ENCODE measurements at regions not wholly inside any gene's neighbourhood (a gene's known extent, or its start where the extent isn't known, plus 50 kb on each side); places are given as distances from the start of the nearest gene placed in this dataset.

GRCh38 chr6:131408811-131409210 lies 164.2 kb upstream of the ARG1 start:
- TF ChIP-seq, protein P1, sequence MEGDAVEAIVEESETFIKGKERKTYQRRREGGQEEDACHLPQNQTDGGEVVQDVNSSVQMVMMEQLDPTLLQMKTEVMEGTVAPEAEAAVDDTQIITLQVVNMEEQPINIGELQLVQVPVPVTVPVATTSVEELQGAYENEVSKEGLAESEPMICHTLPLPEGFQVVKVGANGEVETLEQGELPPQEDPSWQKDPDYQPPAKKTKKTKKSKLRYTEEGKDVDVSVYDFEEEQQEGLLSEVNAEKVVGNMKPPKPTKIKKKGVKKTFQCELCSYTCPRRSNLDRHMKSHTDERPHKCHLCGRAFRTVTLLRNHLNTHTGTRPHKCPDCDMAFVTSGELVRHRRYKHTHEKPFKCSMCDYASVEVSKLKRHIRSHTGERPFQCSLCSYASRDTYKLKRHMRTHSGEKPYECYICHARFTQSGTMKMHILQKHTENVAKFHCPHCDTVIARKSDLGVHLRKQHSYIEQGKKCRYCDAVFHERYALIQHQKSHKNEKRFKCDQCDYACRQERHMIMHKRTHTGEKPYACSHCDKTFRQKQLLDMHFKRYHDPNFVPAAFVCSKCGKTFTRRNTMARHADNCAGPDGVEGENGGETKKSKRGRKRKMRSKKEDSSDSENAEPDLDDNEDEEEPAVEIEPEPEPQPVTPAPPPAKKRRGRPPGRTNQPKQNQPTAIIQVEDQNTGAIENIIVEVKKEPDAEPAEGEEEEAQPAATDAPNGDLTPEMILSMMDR (IDR thresholded peaks at IDR 0.05; ENCODE audit: insufficient read depth, low read length, severe bottlenecking), result no peak
- Histone ChIP-seq H3K27me3 (ENCODE audit: control insufficient read depth, insufficient read depth, low read length) (no peaks in the 10 kb centered on the region), H3K4me3 (ENCODE audit: low read depth, low read length) (no peak overlapping the region), H3K36me3 (ENCODE audit: control insufficient read depth, insufficient read depth, low read length) (no peaks in the 10 kb centered on the region)
- FAIRE-seq (no peak), DNase-seq (ENCODE audit: low read depth) (no peak)

DNA sequence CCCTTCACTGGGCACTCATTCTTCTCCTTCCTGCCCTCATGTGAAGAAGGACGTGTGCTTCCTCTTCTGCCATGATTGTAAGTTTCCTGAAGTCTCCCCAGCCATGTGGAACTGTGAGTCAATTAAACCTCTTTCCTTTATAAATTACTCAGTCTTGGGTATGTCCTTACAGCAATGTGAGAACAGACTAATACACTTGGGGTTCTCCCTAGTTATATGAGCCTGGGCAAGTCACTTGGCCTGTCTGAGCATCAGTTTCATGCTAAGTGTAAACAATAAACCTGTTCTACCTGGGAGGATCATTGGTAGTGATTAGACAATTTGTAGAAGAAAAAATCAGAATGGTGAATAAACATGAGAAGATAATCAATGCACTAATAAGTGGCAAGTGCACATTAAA lies 162.2 kb upstream of the ARG1 start:
- FAIRE-seq (no peak), DNase-seq (ENCODE audit: low read depth) (no peak)
- TF ChIP-seq, protein P1 (IDR thresholded peaks at IDR 0.05; ENCODE audit: insufficient read depth, low read length, severe bottlenecking), result no peak
- Histone ChIP-seq H3K36me3 (ENCODE audit: control insufficient read depth, insufficient read depth, low read length) (no peaks in the 10 kb centered on the region), H3K4me3 (ENCODE audit: low read depth, low read length) (no peak overlapping the region), H3K27me3 (ENCODE audit: control insufficient read depth, insufficient read depth, low read length) (no peaks in the 10 kb centered on the region)

DNA sequence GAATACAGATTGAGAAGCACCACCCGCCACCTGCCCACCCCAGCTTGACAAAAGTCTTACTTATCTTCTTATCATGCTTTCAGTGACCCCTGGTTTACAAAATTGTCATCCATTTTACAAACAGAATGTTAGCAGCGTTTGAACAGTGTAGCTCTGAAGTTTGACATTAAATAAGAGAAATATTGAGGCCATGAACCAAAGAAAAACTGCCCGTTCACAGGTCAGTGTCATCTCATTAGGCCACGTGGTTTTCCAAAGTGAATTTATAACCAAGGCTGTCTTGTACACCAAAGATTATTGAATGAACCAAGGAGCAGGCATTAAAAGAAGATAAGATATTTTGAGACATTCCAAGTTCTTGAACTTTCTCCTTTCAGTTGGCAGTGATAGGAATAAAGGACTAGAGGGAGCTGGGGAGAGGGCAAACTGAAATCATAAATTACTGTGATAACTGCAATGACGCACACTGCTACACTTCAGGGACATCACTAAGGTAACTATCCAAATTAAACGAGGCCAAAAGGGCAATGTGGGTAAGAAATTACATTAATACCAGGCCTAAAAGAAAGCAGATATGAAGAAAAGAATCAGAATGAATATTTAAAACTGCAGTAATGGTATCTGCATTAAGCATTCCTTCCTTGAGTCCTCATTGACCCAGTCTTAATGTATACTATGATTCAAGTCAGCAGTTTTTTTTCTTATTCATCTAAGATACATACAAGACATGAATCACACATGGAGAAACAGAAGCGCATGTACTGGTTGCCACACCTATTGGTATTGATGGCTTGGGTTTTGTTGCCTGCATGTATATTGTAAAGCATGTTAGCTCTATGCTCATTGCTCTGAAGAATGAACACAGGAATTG lies 159.8 kb upstream of the ARG1 start:
- FAIRE-seq (no peak), DNase-seq (ENCODE audit: low read depth) (peak; percentile 39)
- Histone ChIP-seq H3K36me3 (ENCODE audit: control insufficient read depth, insufficient read depth, low read length) (no peaks in the 10 kb centered on the region), H3K27me3 (ENCODE audit: control insufficient read depth, insufficient read depth, low read length) (no peaks in the 10 kb centered on the region), H3K4me3 (ENCODE audit: low read depth, low read length) (no peak overlapping the region)
- TF ChIP-seq, protein P1 (IDR thresholded peaks at IDR 0.05; ENCODE audit: insufficient read depth, low read length, severe bottlenecking), result no peak

DNA sequence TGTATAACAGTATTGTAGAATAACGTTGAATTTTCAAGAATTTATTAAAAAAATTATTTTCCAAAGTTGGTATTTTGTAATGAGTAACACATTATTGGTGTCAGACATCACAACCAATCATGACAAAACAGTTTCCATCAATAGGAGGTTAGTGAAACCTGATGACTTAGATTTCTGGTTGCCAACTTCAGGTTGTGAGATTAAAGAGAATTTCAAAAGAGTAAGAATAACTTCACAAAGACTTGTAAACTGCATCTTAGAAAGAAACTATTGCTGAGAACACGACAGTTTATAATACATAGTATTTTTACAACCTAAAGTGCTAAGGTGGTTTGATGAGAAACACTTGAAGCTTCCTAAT lies 159.2 kb upstream of the ARG1 start:
- Histone ChIP-seq H3K36me3 (ENCODE audit: control insufficient read depth, insufficient read depth, low read length) (no peaks in the 10 kb centered on the region), H3K4me3 (ENCODE audit: low read depth, low read length) (no peak overlapping the region), H3K27me3 (ENCODE audit: control insufficient read depth, insufficient read depth, low read length) (no peaks in the 10 kb centered on the region)
- DNase-seq (ENCODE audit: low read depth) (no peak), FAIRE-seq (no peak)
- TF ChIP-seq, protein P1 (IDR thresholded peaks at IDR 0.05; ENCODE audit: insufficient read depth, low read length, severe bottlenecking), result no peak

GRCh38 chr6:131414956-131415355 lies 158.1 kb upstream of the ARG1 start:
- H3K4me3 ChIP-seq (ENCODE audit: low read depth, low read length), result no peak overlapping the region
- no peaks in the 10 kb centered on the region for H3K36me3 ChIP-seq (ENCODE audit: control insufficient read depth, insufficient read depth, low read length)
- DNase-seq (ENCODE audit: low read depth), result no peak
- no peaks in the 10 kb centered on the region for H3K27me3 ChIP-seq (ENCODE audit: control insufficient read depth, insufficient read depth, low read length)
- TF ChIP-seq, protein P1 (IDR thresholded peaks at IDR 0.05; ENCODE audit: insufficient read depth, low read length, severe bottlenecking), result no peak
- FAIRE-seq, result no peak

DNA sequence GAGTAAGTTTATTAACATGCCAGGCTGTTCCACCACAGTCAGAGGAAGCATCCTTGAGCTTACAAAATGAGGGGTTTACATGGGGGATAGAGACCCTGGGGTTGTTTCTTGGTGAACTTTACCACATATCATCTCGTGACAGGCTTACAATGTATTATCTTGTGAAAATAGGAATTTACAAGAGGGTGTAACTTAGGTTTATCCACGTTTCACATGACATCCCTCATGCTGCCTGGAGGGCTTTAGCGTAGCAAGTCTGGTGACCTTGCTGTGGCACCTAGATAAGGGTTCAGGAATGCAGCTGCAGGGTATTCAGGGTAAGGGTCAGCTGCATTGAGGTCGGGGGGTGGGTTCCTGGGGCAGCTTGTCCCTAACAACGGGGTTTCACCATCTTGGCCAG lies 154.6 kb upstream of the ARG1 start:
- Histone ChIP-seq H3K4me3 (ENCODE audit: low read depth, low read length) (no peak overlapping the region), H3K36me3 (ENCODE audit: control insufficient read depth, insufficient read depth, low read length) (no peaks in the 10 kb centered on the region), H3K27me3 (ENCODE audit: control insufficient read depth, insufficient read depth, low read length) (no peaks in the 10 kb centered on the region)
- no peak for FAIRE-seq
- TF ChIP-seq, protein P1 (IDR thresholded peaks at IDR 0.05; ENCODE audit: insufficient read depth, low read length, severe bottlenecking), result no peak
- DNase-seq (ENCODE audit: low read depth), result no peak
